PC-9 (cell line): ENCODE measurements at regions not wholly inside any gene's neighbourhood (a gene's known extent, or its start where the extent isn't known, plus 50 kb on each side); places are given as distances from the start of the nearest gene placed in this dataset.

Source experiments
- BruUV-seq: library from RNA; stranded (reverse); fragments of 400-500 nt; replicated peaks from 2 replicates; lab custom pipeline; 2021; lab: Mats Ljungman, UMichigan
- CTCF ChIA-PET: fragments of 300-600 bp; sonication (Branson Sonifier 250); formaldehyde crosslinking; loops from one replicate; lab custom pipeline; 2022; ENCODE audit warnings: antibody characterized with exemption; lab: Charles Lee
- POLR2A ChIA-PET: fragments of 300-600 bp; sonication (Branson Sonifier 250); formaldehyde crosslinking; loops from one replicate; lab custom pipeline; 2022; ENCODE audit warnings: antibody characterized with exemption; ENCODE audit not compliant: unreplicated experiment; lab: Charles Lee
- DNase-seq, 2 experiments: peaks; one replicate each; pipeline versions ENCODE4 v3.0.0 to v3.0.0-alpha.2; 2015 to 2022; ENCODE audit warnings: mixed read lengths in 1 of 2
- H2AFZ ChIP-seq: fragments of 200-600 bp; sonication (generic); 2 replicates; pipeline ENCODE4 v1.8.1; 2017; ENCODE audit warnings: antibody characterized with exemption
- H3F3A ChIP-seq: fragments of 200-600 bp; sonication (generic); 2 replicates; pipeline ENCODE4 v1.8.1; 2017; ENCODE audit warnings: antibody characterized with exemption, mild to moderate bottlenecking, low read depth; ENCODE audit not compliant: insufficient read depth
- H3K27ac ChIP-seq: fragments of 200-600 bp; sonication (generic); 2 replicates; pipeline ENCODE4 v1.6.1; 2016; ENCODE audit warnings: mixed run types
- H3K27me3 ChIP-seq: fragments of 200-600 bp; sonication (generic); 2 replicates; pipeline ENCODE4 v1.6.1; 2016; ENCODE audit warnings: low read depth, mixed run types; ENCODE audit not compliant: insufficient read depth
- H3K36me3 ChIP-seq: fragments of 200-600 bp; sonication (generic); 2 replicates; pipeline ENCODE4 v1.6.1; 2016; ENCODE audit warnings: low read depth, mixed run types
- H3K4me1 ChIP-seq: fragments of 200-600 bp; sonication (generic); replicated peaks from 2 replicates; pipeline ENCODE4 v1.6.1; 2016; ENCODE audit warnings: mixed run types; ENCODE audit not compliant: insufficient read depth
- H3K4me2 ChIP-seq: fragments of 200-600 bp; sonication (generic); 2 replicates; pipeline ENCODE4 v1.6.1; 2017; ENCODE audit warnings: mixed run types
- H3K4me3 ChIP-seq: fragments of 200-600 bp; sonication (generic); 2 replicates; pipeline ENCODE4 v1.6.1; 2016; ENCODE audit warnings: mixed run types
- H3K79me2 ChIP-seq: fragments of 200-600 bp; sonication (generic); 2 replicates; pipeline ENCODE4 v1.6.1; 2017; ENCODE audit warnings: low read depth, mixed run types
- H3K9me2 ChIP-seq: fragments of 200-600 bp; sonication (generic); 2 replicates; pipeline ENCODE4 v1.8.1; 2017; ENCODE audit warnings: mild to moderate bottlenecking; ENCODE audit not compliant: insufficient read depth
- H3K9me3 ChIP-seq: fragments of 200-600 bp; sonication (generic); 2 replicates; pipeline ENCODE4 v1.8.1; 2016; ENCODE audit warnings: low read depth; ENCODE audit not compliant: insufficient read depth
- H4K20me1 ChIP-seq: fragments of 200-600 bp; sonication (generic); 2 replicates; pipeline ENCODE4 v1.8.1; 2017; ENCODE audit not compliant: insufficient read depth
- CTCF ChIP-seq: fragments of 200-600 bp; sonication (generic); conservative IDR thresholded peaks from 2 replicates; pipeline ENCODE4 v1.6.1; 2017; ENCODE audit warnings: mixed run types, antibody characterized with exemption, mild to moderate bottlenecking, moderate library complexity
- EZH2 ChIP-seq: fragments of 200-600 bp; sonication (generic); IDR thresholded peaks from 2 replicates; pipeline ENCODE4 v1.8.0; 2017; ENCODE audit warnings: antibody characterized with exemption, low read depth
- intact Hi-C: fragments of 100-400 bp; cut with micrococcal nuclease; formaldehyde crosslinking; loops from one replicate; pipeline ENCODE4 v1.10.0; 2022; ENCODE audit not compliant: unreplicated experiment

DNA sequence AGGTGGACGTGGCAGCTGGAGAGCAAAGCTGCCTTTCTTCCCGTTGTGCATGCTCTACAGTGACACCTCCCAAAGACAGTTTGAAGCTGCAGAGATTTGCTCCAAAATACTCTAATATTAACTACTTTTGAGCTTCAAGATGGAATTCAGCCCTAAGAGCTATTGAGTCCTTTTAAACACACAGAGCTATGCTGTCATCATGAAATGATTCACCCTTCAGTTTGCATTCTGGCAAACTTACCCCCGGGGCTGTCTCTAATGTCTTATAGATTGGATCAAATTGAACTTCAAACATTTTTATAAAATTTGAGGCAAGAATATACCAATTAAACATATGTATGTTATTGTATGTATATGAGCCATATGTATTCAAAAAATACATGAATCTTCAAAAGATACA, 110.7 kb upstream of the EFEMP1 start:
- Histone ChIP-seq H3F3A (no peaks in the 10 kb centered on the region), H3K4me1 (no peaks in the 10 kb centered on the region), H3K27me3 (0 out of 2 replicates have a peak, but pooled peaks cover 8% of the 10 kb centered on the region), H3K79me2 (no peaks in the 10 kb centered on the region), H3K9me2 (no peaks in the 10 kb centered on the region), H3K36me3 (no peaks in the 10 kb centered on the region), H3K4me3 (no peak overlapping the region), H2AFZ (no peak overlapping the region), H3K27ac (no peak overlapping the region), H3K9me3 (no peaks in the 10 kb centered on the region), H3K4me2 (no peak overlapping the region), H4K20me1 (no peaks in the 10 kb centered on the region)
- DNase-seq: no peak
- no TSS peak for BruUV-seq
- intact Hi-C loops: no loop called here
- CTCF ChIA-PET: no interaction called here
- no peak for TF ChIP-seq EZH2
- no peak for TF ChIP-seq CTCF
- POLR2A ChIA-PET: no interaction called here

GRCh38 chr2:56040189-56040588, 116.6 kb upstream of the EFEMP1 start:
- no peak for DNase-seq
- H3K27me3 ChIP-seq: no peaks in the 10 kb centered on the region
- ChIA-PET POLR2A (no interaction called here), CTCF (interaction anchor here (0.6 kb wide), 1 partner anchor 144 kb away, joined by 8 read pairs; no protein-coding TSS in a partner anchor)
- intact Hi-C loops: no loop called here
- TF ChIP-seq EZH2 (no peak), CTCF (no peak)
- H3K4me2 ChIP-seq: no peak overlapping the region
- no peaks in the 10 kb centered on the region for H3K9me3 ChIP-seq
- no peak overlapping the region for H3K4me3 ChIP-seq
- no peaks in the 10 kb centered on the region for H3F3A ChIP-seq
- no peak overlapping the region for H3K27ac ChIP-seq
- no peaks in the 10 kb centered on the region for H3K79me2 ChIP-seq
- H3K9me2 ChIP-seq: no peaks in the 10 kb centered on the region
- no TSS peak for BruUV-seq
- no peaks in the 10 kb centered on the region for H3K36me3 ChIP-seq
- no peaks in the 10 kb centered on the region for H3K4me1 ChIP-seq
- H2AFZ ChIP-seq: no peak overlapping the region; the same call in 1 of the 2 replicates
- no peaks in the 10 kb centered on the region for H4K20me1 ChIP-seq

DNA sequence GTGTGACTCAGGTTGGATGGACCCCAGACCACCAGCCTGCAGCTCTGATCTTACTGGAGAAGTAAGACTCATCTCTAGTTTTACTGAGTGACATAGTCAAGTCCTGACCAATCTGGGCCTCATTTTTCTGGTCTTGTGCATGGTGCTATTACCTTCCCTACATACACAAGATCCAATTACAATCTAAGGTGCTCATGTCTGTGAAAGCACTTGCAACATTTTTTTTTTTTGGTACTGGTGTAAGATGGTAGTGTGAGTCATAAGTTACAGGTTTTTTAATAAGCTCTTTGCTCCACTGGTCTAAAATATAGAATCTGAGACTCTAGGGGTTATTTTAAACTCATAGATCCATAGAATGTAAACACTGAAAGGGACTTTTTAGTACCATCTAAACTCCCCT, 117.3 kb upstream of the EFEMP1 start:
- Histone ChIP-seq H3F3A (no peaks in the 10 kb centered on the region), H3K27me3 (no peaks in the 10 kb centered on the region), H3K27ac (no peak overlapping the region), H3K4me2 (no peak overlapping the region), H3K79me2 (no peaks in the 10 kb centered on the region), H4K20me1 (no peaks in the 10 kb centered on the region), H2AFZ (no peak overlapping the region), H3K36me3 (no peaks in the 10 kb centered on the region), H3K4me3 (no peak overlapping the region), H3K9me3 (no peaks in the 10 kb centered on the region), H3K4me1 (no peaks in the 10 kb centered on the region), H3K9me2 (no peaks in the 10 kb centered on the region)
- DNase-seq: no peak
- no peak for TF ChIP-seq EZH2
- TF ChIP-seq CTCF: no peak
- ChIA-PET CTCF (no interaction called here), POLR2A (no interaction called here)
- intact Hi-C loops: no loop called here
- no TSS peak for BruUV-seq
